ENCODE measurements at regions not wholly inside any gene's neighbourhood (a gene's known extent, or its start where the extent isn't known, plus 50 kb on each side); places are given as distances from the start of the nearest gene placed in this dataset.
"Not testable (repeated sequence)": the region's sequence is repeated elsewhere in the genome, so short reads cannot be mapped to it uniquely, and the experiment has no call there.

- DNase-seq (ENCODE audit: low read depth, low spot score) = not testable (repeated sequence)
These were observed 84.7 kb upstream of the SFSWAP start for GRCh38 chr12:131625966-131626722.

- not testable (repeated sequence) for DNase-seq (ENCODE audit: low read depth, low spot score)
These were observed 83.5 kb upstream of the SFSWAP start for GRCh38 chr12:131627151-131628022.

GRCh38 chr12:131628023-131628740 lies 82.7 kb upstream of the SFSWAP start:
- no peak for DNase-seq (ENCODE audit: low read depth, low spot score)

- no peak for DNase-seq (ENCODE audit: low read depth, low spot score)
These were observed 82.0 kb upstream of the SFSWAP start for GRCh38 chr12:131628766-131629448.

- no peak for DNase-seq (ENCODE audit: low read depth, low spot score)
These were observed 79.7 kb upstream of the SFSWAP start for GRCh38 chr12:131631230-131631629.

- DNase-seq (ENCODE audit: low read depth, low spot score) = not testable (repeated sequence)
These were observed 78.8 kb upstream of the SFSWAP start for GRCh38 chr12:131631889-131632651.

GRCh38 chr12:131632652-131633023 lies 78.3 kb upstream of the SFSWAP start:
- DNase-seq (ENCODE audit: low read depth, low spot score) = not testable (repeated sequence)

- not testable (repeated sequence) for DNase-seq (ENCODE audit: low read depth, low spot score)
These were observed 77.3 kb upstream of the SFSWAP start for GRCh38 chr12:131633610-131634009.

- no peak for DNase-seq (ENCODE audit: low read depth, low spot score)
These were observed 76.9 kb upstream of the SFSWAP start for GRCh38 chr12:131634037-131634436.

GRCh38 chr12:131635012-131635411 lies 75.9 kb upstream of the SFSWAP start:
- DNase-seq (ENCODE audit: low read depth, low spot score) = not testable (repeated sequence)

- DNase-seq (ENCODE audit: low read depth, low spot score) = no peak
These were observed 75.3 kb upstream of the SFSWAP start for GRCh38 chr12:131635491-131636122.

- DNase-seq (ENCODE audit: low read depth, low spot score) = no peak
These were observed 74.6 kb upstream of the SFSWAP start for GRCh38 chr12:131636266-131636665.

GRCh38 chr12:131636940-131637750 lies 73.7 kb upstream of the SFSWAP start:
- no peak for DNase-seq (ENCODE audit: low read depth, low spot score)

GRCh38 chr12:131637986-131638385 lies 72.9 kb upstream of the SFSWAP start:
- no peak for DNase-seq (ENCODE audit: low read depth, low spot score)

GRCh38 chr12:131639270-131639940 lies 71.5 kb upstream of the SFSWAP start:
- no peak for DNase-seq (ENCODE audit: low read depth, low spot score)

GRCh38 chr12:131640525-131640924 lies 70.4 kb upstream of the SFSWAP start:
- no peak for DNase-seq (ENCODE audit: low read depth, low spot score)

GRCh38 chr12:131641315-131641714 lies 69.6 kb upstream of the SFSWAP start:
- DNase-seq (ENCODE audit: low read depth, low spot score) = no peak

- DNase-seq (ENCODE audit: low read depth, low spot score) = peak; percentile 47
These were observed 68.8 kb upstream of the SFSWAP start for GRCh38 chr12:131642101-131642540.

- no peak for DNase-seq (ENCODE audit: low read depth, low spot score)
These were observed 68.1 kb upstream of the SFSWAP start for GRCh38 chr12:131642771-131643170.
